NCI-H1092 treated with DMSO at 0.1 percent for 48 hours (cell line): ENCODE measurements at regions not wholly inside any gene's neighbourhood (a gene's known extent, or its start where the extent isn't known, plus 50 kb on each side); places are given as distances from the start of the nearest gene placed in this dataset.
"Not testable (repeated sequence)": the region's sequence is repeated elsewhere in the genome, so short reads cannot be mapped to it uniquely, and the experiment has no call there.

Experiments used
- DNase-seq: peaks from one replicate; lab custom pipeline; 2025; lab: John Stamatoyannopoulos, UW

GRCh38 chr16:87206646-87207451, 110.3 kb downstream of the C16orf95 start:
- no peak for DNase-seq

GRCh38 chr16:87207509-87207908, 109.7 kb downstream of the C16orf95 start:
- no peak for DNase-seq

- DNase-seq: no peak
These were observed 109.2 kb downstream of the C16orf95 start for GRCh38 chr16:87207965-87208364.

- not testable (repeated sequence) for DNase-seq
These were observed 108.2 kb downstream of the C16orf95 start for GRCh38 chr16:87208968-87209367.

GRCh38 chr16:87209808-87210512, 107.2 kb downstream of the C16orf95 start:
- DNase-seq: no peak

- DNase-seq: no peak
These were observed 106.3 kb downstream of the C16orf95 start for GRCh38 chr16:87210894-87211293.

GRCh38 chr16:87212026-87212425, 105.2 kb downstream of the C16orf95 start:
- no peak for DNase-seq

- DNase-seq: no peak
These were observed 103.7 kb downstream of the C16orf95 start for GRCh38 chr16:87213536-87213935.

- DNase-seq: no peak
These were observed 100.9 kb downstream of the C16orf95 start for GRCh38 chr16:87216148-87216840.

GRCh38 chr16:87216841-87217275, 100.3 kb downstream of the C16orf95 start:
- no peak for DNase-seq

- DNase-seq: not testable (repeated sequence)
These were observed 99.4 kb downstream of the C16orf95 start for GRCh38 chr16:87217802-87218201.

- no peak for DNase-seq
These were observed 98.7 kb downstream of the C16orf95 start for GRCh38 chr16:87218281-87219055.

- no peak for DNase-seq
These were observed 97.8 kb downstream of the C16orf95 start for GRCh38 chr16:87219287-87219909.

- no peak for DNase-seq
These were observed 95.6 kb downstream of the C16orf95 start for GRCh38 chr16:87221633-87222032.

GRCh38 chr16:87222335-87222734, 94.9 kb downstream of the C16orf95 start:
- no peak for DNase-seq

GRCh38 chr16:87223656-87224248, 93.4 kb downstream of the C16orf95 start:
- no peak for DNase-seq

GRCh38 chr16:87226926-87227295, 90.3 kb downstream of the C16orf95 start:
- no peak for DNase-seq

GRCh38 chr16:87227296-87227951, 89.8 kb downstream of the C16orf95 start:
- no peak for DNase-seq

- DNase-seq: no peak
These were observed 88.8 kb downstream of the C16orf95 start for GRCh38 chr16:87228363-87228762.
